Sigmoid colon (tissue), 6 donors: ENCODE measurements at regions not wholly inside any gene's neighbourhood (a gene's known extent, or its start where the extent isn't known, plus 50 kb on each side); places are given as distances from the start of the nearest gene placed in this dataset.

Source experiments
- DNase-seq: peaks from one replicate; pipeline ENCODE4 v3.0.0-alpha.2; 2019
- H3K27ac ChIP-seq, 4 donors: fragments of 200-600 bp; sonication (generic); one replicate each; pipeline ENCODE4 v1.5.1; 2016 to 2019; ENCODE audit warnings: mild to moderate bottlenecking in 1 of 4
- H3K27me3 ChIP-seq, 3 donors: fragments of 200-600 bp; sonication (generic); one replicate each; pipeline ENCODE4 v1.5.1; 2019; ENCODE audit warnings: mild to moderate bottlenecking in 1 of 3
- H3K36me3 ChIP-seq, 4 donors: fragments of 200-600 bp; sonication (generic); one replicate each; pipeline ENCODE4 v1.5.1; 2016 to 2019
- H3K4me1 ChIP-seq, 4 donors: fragments of 200-600 bp; sonication (generic); one replicate each; pipeline ENCODE4 v1.5.1; 2017 to 2019
- H3K4me3 ChIP-seq, 4 donors: fragments of 200-600 bp; sonication (generic); one replicate each; pipeline ENCODE4 v1.5.1; 2017 to 2019; ENCODE audit warnings: mild to moderate bottlenecking in 2 of 4, moderate library complexity in 1 of 4
- H3K9me3 ChIP-seq, 4 donors: fragments of 200-600 bp in 3 of 4; sonication (generic) in 3 of 4; one replicate each; pipeline versions ENCODE4 v1.5.1 to v1.6.1; 2013 to 2019
- EP300 ChIP-seq, 4 donors: sonication (generic); formaldehyde crosslinking; IDR thresholded peaks; one replicate each; pipeline ENCODE4 v1.6.1; 2017; ENCODE audit warnings: antibody characterized with exemption in 4 of 4
- POLR2A ChIP-seq, 2 donors: fragments of 450-650 bp; IDR thresholded peaks; one replicate each; pipeline ENCODE4 v1.6.1; 2016; ENCODE audit warnings: antibody characterized with exemption in 2 of 2, mild to moderate bottlenecking in 2 of 2, moderate library complexity in 2 of 2
- POLR2AphosphoS5 ChIP-seq, 4 donors: sonication (generic); formaldehyde crosslinking; IDR thresholded peaks; one replicate each; pipeline ENCODE4 v1.6.1; 2017; ENCODE audit warnings: antibody characterized with exemption in 4 of 4
- WGBS, 2 donors: extraction: QIAGEN DNeasy Blood & Tissue Kit; methylation state at CpG; one replicate each; pipeline ENCODE4 v1.1.7; 2013; 5-methylcytosine and 5-hydroxymethylcytosine counted together
- intact Hi-C: fragments of 100-400 bp; cut with DNase I; formaldehyde crosslinking; loops from one replicate; pipeline ENCODE4 v1.15.1; 2023
- TF ChIP-seq, protein P1 (sequence below), 4 experiments: fragments of 450-650 bp in 3 of 4; fragments of 200-600 bp in 1 of 4; IDR thresholded peaks; one replicate each; pipeline ENCODE4 v1.5.1; 2016 to 2019; ENCODE audit warnings: antibody characterized with exemption in 4 of 4, mild to moderate bottlenecking in 3 of 4, moderate library complexity in 2 of 4
- donor health status: healthy with polysubstance abuse.
- donor health status: healthy.

DNA sequence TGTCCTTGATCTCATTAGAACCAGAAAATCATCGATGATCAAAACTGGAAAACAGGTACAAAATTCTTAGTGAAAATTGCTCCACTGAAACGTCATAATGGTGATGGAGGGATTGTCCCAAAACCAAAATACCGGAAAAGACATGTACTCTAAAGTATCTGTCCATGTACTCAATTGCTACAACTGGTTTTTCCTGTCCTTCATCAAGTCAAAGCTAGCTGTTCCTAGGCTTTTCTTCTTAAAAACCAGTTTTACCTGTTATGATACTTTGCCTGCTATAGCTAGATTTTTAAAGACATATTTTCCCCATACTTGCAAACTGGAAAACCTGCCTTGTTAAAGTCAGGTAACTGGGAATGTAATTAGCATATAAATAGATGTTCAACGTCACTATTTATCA, 50.5 kb upstream of the LRRC1 start:
- intact Hi-C loops: no loop called here
- no peak overlapping the region for H3K4me3 ChIP-seq
- H3K27ac ChIP-seq: no peak overlapping the region
- H3K36me3 ChIP-seq: no peaks in the 10 kb centered on the region
- H3K27me3 ChIP-seq: no peaks in the 10 kb centered on the region
- H3K9me3 ChIP-seq: no peaks in the 10 kb centered on the region
- WGBS, 2 donors: 43 to 75% methylated on average over 4 of the region's 4 CpGs
- DNase-seq: no peak
- no peaks in the 10 kb centered on the region for H3K4me1 ChIP-seq
- TF ChIP-seq POLR2AphosphoS5 (IDR thresholded peaks at IDR 0.05) (no peak), EP300 (IDR thresholded peaks at IDR 0.05) (no peak), POLR2A (IDR thresholded peaks at IDR 0.05) (no peak)
- TF ChIP-seq, protein P1, sequence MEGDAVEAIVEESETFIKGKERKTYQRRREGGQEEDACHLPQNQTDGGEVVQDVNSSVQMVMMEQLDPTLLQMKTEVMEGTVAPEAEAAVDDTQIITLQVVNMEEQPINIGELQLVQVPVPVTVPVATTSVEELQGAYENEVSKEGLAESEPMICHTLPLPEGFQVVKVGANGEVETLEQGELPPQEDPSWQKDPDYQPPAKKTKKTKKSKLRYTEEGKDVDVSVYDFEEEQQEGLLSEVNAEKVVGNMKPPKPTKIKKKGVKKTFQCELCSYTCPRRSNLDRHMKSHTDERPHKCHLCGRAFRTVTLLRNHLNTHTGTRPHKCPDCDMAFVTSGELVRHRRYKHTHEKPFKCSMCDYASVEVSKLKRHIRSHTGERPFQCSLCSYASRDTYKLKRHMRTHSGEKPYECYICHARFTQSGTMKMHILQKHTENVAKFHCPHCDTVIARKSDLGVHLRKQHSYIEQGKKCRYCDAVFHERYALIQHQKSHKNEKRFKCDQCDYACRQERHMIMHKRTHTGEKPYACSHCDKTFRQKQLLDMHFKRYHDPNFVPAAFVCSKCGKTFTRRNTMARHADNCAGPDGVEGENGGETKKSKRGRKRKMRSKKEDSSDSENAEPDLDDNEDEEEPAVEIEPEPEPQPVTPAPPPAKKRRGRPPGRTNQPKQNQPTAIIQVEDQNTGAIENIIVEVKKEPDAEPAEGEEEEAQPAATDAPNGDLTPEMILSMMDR (IDR thresholded peaks at IDR 0.05): no peak

DNA sequence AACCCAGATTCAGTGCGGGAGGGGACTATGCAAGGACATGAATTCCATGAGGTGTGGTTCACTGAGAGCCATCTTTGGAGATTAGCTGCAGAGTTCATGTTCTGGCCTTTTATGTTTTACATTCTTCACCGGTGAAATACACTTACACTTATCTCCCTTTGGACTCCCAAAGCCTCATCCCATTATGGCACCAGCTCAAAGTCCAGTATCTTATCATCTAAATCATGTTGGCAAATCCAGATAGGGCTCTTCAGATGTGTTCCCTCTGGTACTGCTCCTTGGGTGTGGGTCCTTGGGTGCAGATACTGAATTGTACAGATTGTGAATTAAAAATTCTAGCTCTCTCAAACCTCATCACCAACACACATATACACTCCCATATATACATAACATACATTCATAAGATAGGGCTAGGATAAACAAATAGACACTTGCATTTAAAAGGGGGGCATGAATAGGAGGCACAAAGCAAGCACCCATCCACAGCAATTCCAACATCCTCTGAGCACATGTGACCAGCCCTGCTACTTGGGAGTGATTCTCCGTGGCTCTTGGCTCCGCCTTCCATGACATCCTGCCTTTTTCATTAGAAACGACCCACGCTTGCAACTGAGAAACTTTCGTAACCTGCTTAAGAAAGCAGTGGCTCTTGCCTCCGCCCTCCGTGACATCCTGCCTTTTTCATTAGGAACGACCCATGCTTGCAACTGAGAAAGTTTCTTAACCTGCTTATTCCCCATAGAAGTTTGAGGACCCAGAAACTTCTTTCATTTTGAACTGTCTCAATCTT, 53.6 kb upstream of the LRRC1 start:
- H3K4me3 ChIP-seq: no peak overlapping the region
- DNase-seq: no peak
- no peaks in the 10 kb centered on the region for H3K9me3 ChIP-seq
- 72 to 79% methylated on average over 10 of the region's 10 CpGs for WGBS, 2 donors
- no peak for TF ChIP-seq EP300 (IDR thresholded peaks at IDR 0.05)
- no peak for TF ChIP-seq POLR2AphosphoS5 (IDR thresholded peaks at IDR 0.05)
- TF ChIP-seq POLR2A (IDR thresholded peaks at IDR 0.05): no peak
- TF ChIP-seq, protein P1 (IDR thresholded peaks at IDR 0.05): no peak
- no peak overlapping the region for H3K27ac ChIP-seq
- H3K4me1 ChIP-seq: no peaks in the 10 kb centered on the region
- intact Hi-C loops: no loop called here
- no peaks in the 10 kb centered on the region for H3K27me3 ChIP-seq
- no peaks in the 10 kb centered on the region for H3K36me3 ChIP-seq

GRCh38 chr6:53737746-53738145, 57.1 kb upstream of the LRRC1 start:
- no peak overlapping the region for H3K27ac ChIP-seq
- H3K36me3 ChIP-seq: no peaks in the 10 kb centered on the region
- 31 to 72% methylated on average over 3 of the region's 3 CpGs for WGBS, 2 donors
- H3K27me3 ChIP-seq: no peaks in the 10 kb centered on the region
- no peak overlapping the region for H3K4me3 ChIP-seq
- no peaks in the 10 kb centered on the region for H3K9me3 ChIP-seq
- TF ChIP-seq POLR2AphosphoS5 (IDR thresholded peaks at IDR 0.05) (no peak), EP300 (IDR thresholded peaks at IDR 0.05) (no peak), POLR2A (IDR thresholded peaks at IDR 0.05) (no peak)
- TF ChIP-seq, protein P1 (IDR thresholded peaks at IDR 0.05): no peak
- H3K4me1 ChIP-seq: peaks cover 0 to 4% (median 0%) of the 10 kb centered on the region in 4 donors
- intact Hi-C loops: no loop called here
- no peak for DNase-seq

DNA sequence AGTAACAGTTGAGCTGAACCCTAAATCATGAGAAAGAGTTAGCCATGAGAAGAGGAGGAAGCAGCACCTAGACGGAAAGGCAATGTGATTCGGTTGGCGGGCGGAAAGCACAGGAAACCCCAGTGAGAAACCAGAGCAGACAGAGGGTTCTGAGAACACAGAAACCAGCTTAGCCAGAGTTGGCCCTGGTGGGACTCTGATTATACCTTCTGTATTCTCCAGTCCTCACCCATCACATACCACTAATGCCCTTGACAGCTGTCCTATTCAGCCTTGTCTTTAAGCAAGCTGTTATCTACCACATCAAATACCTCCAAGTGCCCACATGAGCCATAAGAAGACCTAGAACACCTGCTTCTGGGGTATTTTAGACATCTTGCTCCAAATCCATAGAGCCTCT, 58.9 kb upstream of the LRRC1 start:
- Histone ChIP-seq H3K4me3 (no peak overlapping the region), H3K36me3 (no peaks in the 10 kb centered on the region), H3K4me1 (peaks cover 0 to 4% (median 0%) of the 10 kb centered on the region in 4 donors), H3K27me3 (no peaks in the 10 kb centered on the region), H3K27ac (no peak overlapping the region), H3K9me3 (no peaks in the 10 kb centered on the region)
- TF ChIP-seq POLR2A (IDR thresholded peaks at IDR 0.05): no peak
- TF ChIP-seq, protein P1 (IDR thresholded peaks at IDR 0.05): no peak
- TF ChIP-seq POLR2AphosphoS5 (IDR thresholded peaks at IDR 0.05): no peak
- no peak for TF ChIP-seq EP300 (IDR thresholded peaks at IDR 0.05)
- 50 to 82% methylated on average over 3 to 4 of the region's 4 CpGs for WGBS, 2 donors
- no peak for DNase-seq
- intact Hi-C loops: no loop called here
